ENCODE measurements at regions not wholly inside any gene's neighbourhood (a gene's known extent, or its start where the extent isn't known, plus 50 kb on each side); places are given as distances from the start of the nearest gene placed in this dataset.

DNA sequence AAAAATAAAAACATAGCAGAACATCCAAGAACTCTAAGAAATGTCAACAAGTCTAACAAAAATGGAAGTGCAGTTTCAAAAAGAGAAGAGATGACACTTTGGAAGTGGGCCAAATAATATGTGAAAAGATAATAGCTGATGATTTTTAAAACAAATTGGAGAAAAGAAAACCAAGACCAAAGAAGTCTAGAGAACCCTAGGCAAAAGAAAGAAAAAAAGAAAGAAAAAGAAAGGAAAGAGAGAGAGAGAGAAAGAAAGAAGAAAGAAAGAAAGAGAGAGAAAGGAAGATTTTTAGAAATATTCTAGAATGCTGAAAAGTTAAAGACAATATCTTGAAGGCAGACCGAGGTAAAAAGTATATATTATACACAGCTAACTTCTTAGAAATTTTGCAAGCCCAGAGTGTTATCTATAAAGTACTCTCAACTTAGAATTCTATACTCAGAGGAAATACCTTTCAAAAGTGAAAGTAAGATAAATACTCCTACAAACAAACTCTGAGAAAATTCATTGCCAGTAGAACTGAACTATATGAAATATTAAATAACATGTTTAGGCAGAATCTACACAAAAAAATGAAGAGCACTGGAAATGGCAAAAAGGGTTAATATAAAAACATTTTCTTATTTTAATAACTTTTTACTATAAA is 138.7 kb upstream of the SMIM30 start:
- Histone ChIP-seq H3K4me3 (ENCODE audit: extremely low read depth, insufficient read depth, low read length, poor library complexity, severe bottlenecking) (no peak overlapping the region), H3K9me3 (ENCODE audit: control insufficient read depth, low read length) (no peaks in the 10 kb centered on the region), H3K27ac (ENCODE audit: low read depth, low read length, severe bottlenecking) (no peak overlapping the region), H3K4me1 (ENCODE audit: control insufficient read depth, insufficient read depth, low read length, poor library complexity, severe bottlenecking) (no peaks in the 10 kb centered on the region), H3K36me3 (ENCODE audit: control insufficient read depth, insufficient read depth, low read length) (no peaks in the 10 kb centered on the region)
- no CpG with 5 or more reads among the region's 1 CpG for WGBS, 2 experiments (ENCODE audit: insufficient coverage in 2 of 2)

DNA sequence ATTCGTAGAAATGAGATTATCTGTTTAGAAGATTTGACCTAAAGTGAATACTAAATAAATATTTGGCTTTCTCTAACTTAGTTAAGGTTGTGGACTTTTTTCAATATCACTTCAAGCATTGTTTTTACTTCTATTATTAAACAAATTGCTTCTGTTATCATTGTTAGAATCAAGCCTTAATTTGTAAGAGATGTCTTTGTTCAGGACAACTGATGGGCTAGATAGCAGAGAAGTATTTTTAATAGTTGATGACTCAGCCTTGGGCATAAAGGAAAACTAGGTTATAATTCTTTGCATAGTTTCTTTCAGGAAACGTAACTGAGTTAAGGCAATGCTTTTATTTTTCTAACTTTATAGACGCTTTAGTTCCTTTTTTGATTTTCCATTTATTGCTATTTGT is 128.8 kb upstream of the SMIM30 start:
- H3K4me3 ChIP-seq (ENCODE audit: extremely low read depth, insufficient read depth, low read length, poor library complexity, severe bottlenecking), result no peak overlapping the region
- WGBS, 2 experiments (ENCODE audit: insufficient coverage in 2 of 2), result 100% methylated on average over 1 of the region's 3 CpGs; no CpG with 5 or more reads in 1 of the 2 experiments

DNA sequence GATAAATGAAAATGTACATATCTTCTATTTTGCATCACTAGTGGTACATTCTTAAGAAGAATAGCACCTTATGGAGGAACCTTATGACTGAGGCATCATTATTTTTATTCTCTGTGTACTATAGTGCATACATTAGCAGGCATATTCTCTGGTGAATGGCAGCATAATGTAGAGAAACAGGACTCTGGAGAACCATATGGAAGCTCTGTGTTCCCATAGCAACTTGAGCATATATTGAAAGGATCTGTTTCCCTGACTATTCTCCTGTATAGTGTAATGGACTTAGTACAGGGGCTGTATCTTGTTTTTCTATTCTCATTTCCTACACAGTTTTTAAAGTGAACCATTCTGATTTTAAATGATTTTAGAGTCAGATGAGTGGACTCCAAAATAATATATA is 128.4 kb upstream of the SMIM30 start:
- Histone ChIP-seq H3K9me3 (ENCODE audit: control insufficient read depth, low read length) (no peaks in the 10 kb centered on the region), H3K36me3 (ENCODE audit: control insufficient read depth, insufficient read depth, low read length) (no peaks in the 10 kb centered on the region), H3K4me3 (ENCODE audit: extremely low read depth, insufficient read depth, low read length, poor library complexity, severe bottlenecking) (no peak overlapping the region), H3K4me1 (ENCODE audit: control insufficient read depth, insufficient read depth, low read length, poor library complexity, severe bottlenecking) (no peaks in the 10 kb centered on the region), H3K27ac (ENCODE audit: low read depth, low read length, severe bottlenecking) (no peak overlapping the region)

More for the DNA sequence above, 128.8 kb upstream of the SMIM30 start:
- Histone ChIP-seq H3K36me3 (ENCODE audit: control insufficient read depth, insufficient read depth, low read length) (no peaks in the 10 kb centered on the region), H3K4me1 (ENCODE audit: control insufficient read depth, insufficient read depth, low read length, poor library complexity, severe bottlenecking) (no peaks in the 10 kb centered on the region), H3K9me3 (ENCODE audit: control insufficient read depth, low read length) (no peaks in the 10 kb centered on the region), H3K27ac (ENCODE audit: low read depth, low read length, severe bottlenecking) (no peak overlapping the region)

DNA sequence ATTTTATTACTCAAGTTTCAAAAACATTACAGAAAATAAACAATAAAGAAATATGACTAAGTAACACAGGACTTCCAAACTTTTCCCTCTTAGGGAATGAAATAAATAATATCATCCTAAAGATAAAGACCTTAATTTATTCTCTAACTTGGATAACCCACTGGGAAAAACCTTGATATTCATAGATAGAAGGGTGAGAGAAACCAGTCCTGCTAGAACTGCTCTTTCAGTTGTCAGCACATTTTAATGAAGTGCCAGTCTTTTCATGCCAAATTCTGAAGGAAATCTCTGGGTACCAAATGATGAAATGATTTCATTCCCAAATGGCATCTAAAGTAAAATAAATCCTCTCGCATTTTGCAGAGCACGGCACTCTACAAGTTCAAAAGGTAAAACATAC is 114.5 kb upstream of the SMIM30 start:
- no peaks in the 10 kb centered on the region for H3K36me3 ChIP-seq (ENCODE audit: control insufficient read depth, insufficient read depth, low read length)
- H3K4me1 ChIP-seq (ENCODE audit: control insufficient read depth, insufficient read depth, low read length, poor library complexity, severe bottlenecking), result no peaks in the 10 kb centered on the region
- no peaks in the 10 kb centered on the region for H3K9me3 ChIP-seq (ENCODE audit: control insufficient read depth, low read length)
- WGBS, 2 experiments (ENCODE audit: insufficient coverage in 2 of 2), result 100% methylated on average over 1 of the region's 2 CpGs; no CpG with 5 or more reads in 1 of the 2 experiments
- H3K27ac ChIP-seq (ENCODE audit: low read depth, low read length, severe bottlenecking), result no peak overlapping the region
- no peak overlapping the region for H3K4me3 ChIP-seq (ENCODE audit: extremely low read depth, insufficient read depth, low read length, poor library complexity, severe bottlenecking)

DNA sequence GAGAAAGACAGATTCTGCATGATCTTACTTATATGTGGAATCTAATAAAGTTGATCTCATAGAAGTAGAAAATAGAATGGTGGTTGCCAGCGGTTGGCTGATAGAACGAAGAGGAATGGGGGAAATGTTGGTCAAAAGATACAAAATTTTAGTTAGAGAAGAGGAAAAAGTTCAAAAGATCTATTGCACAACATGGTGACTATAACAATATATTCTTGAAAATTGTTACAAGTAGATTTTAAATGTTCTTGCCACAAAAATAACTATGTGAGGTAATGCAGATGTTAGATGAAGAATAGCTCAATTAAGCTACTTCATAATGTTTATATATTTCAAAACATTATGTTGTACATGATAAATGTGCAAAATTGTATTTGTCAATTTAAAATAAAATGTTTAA is 112.3 kb upstream of the SMIM30 start:
- WGBS, 2 experiments (ENCODE audit: insufficient coverage in 2 of 2), result 100% methylated on average over 1 to 2 of the region's 2 CpGs
- Histone ChIP-seq H3K27ac (ENCODE audit: low read depth, low read length, severe bottlenecking) (no peak overlapping the region), H3K4me3 (ENCODE audit: extremely low read depth, insufficient read depth, low read length, poor library complexity, severe bottlenecking) (no peak overlapping the region), H3K36me3 (ENCODE audit: control insufficient read depth, insufficient read depth, low read length) (no peaks in the 10 kb centered on the region), H3K9me3 (ENCODE audit: control insufficient read depth, low read length) (no peaks in the 10 kb centered on the region), H3K4me1 (ENCODE audit: control insufficient read depth, insufficient read depth, low read length, poor library complexity, severe bottlenecking) (no peaks in the 10 kb centered on the region)

DNA sequence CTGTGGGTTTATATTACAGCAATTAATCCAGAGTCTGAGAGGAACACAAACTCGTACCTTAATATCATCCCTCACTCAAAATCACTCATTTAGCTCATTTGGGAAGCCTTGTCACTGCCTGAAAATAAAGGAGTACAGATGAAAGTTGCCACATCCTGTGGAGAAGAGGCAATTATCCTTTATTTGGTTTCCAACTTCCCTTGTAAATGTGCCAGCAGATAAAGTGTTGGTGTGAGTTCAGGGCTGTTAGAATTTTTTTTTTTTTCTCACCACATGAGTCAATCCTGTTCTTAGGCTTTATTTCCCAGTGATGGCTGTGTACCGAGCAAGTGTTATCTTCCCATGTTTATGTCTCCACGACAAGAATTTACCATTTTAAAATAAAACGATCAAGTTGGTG is 99.0 kb upstream of the SMIM30 start:
- Histone ChIP-seq H3K9me3 (ENCODE audit: control insufficient read depth, low read length) (no peaks in the 10 kb centered on the region), H3K27ac (ENCODE audit: low read depth, low read length, severe bottlenecking) (no peak overlapping the region), H3K4me3 (ENCODE audit: extremely low read depth, insufficient read depth, low read length, poor library complexity, severe bottlenecking) (no peak overlapping the region), H3K4me1 (ENCODE audit: control insufficient read depth, insufficient read depth, low read length, poor library complexity, severe bottlenecking) (no peaks in the 10 kb centered on the region), H3K36me3 (ENCODE audit: control insufficient read depth, insufficient read depth, low read length) (no peaks in the 10 kb centered on the region)
- 50 to 56% methylated on average over 1 to 2 of the region's 4 CpGs for WGBS, 2 experiments (ENCODE audit: insufficient coverage in 2 of 2)

DNA sequence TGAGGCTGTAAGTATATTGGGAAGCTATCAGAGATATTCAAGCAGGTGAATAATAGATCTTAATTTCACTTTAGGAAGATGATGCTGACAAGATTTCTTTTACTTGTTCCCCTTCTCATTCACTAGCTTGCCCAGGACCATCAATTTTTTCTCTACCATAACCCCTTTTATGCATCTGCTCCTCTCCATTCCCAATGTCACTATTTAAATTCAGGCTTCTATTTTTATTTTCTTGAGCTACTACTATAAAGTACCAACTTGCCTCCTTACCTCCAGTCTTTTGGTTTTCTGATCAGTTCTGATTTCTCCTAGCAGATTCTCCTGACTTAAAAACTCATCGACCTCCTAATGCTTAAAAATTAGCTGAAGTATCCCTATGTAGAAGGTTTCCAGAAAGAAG is 97.7 kb upstream of the SMIM30 start:
- H3K36me3 ChIP-seq (ENCODE audit: control insufficient read depth, insufficient read depth, low read length), result no peaks in the 10 kb centered on the region
- no peaks in the 10 kb centered on the region for H3K4me1 ChIP-seq (ENCODE audit: control insufficient read depth, insufficient read depth, low read length, poor library complexity, severe bottlenecking)
- H3K9me3 ChIP-seq (ENCODE audit: control insufficient read depth, low read length), result no peaks in the 10 kb centered on the region
- no peak overlapping the region for H3K27ac ChIP-seq (ENCODE audit: low read depth, low read length, severe bottlenecking)
- WGBS, 2 experiments (ENCODE audit: insufficient coverage in 2 of 2), result no CpG with 5 or more reads among the region's 1 CpG
- no peak overlapping the region for H3K4me3 ChIP-seq (ENCODE audit: extremely low read depth, insufficient read depth, low read length, poor library complexity, severe bottlenecking)

DNA sequence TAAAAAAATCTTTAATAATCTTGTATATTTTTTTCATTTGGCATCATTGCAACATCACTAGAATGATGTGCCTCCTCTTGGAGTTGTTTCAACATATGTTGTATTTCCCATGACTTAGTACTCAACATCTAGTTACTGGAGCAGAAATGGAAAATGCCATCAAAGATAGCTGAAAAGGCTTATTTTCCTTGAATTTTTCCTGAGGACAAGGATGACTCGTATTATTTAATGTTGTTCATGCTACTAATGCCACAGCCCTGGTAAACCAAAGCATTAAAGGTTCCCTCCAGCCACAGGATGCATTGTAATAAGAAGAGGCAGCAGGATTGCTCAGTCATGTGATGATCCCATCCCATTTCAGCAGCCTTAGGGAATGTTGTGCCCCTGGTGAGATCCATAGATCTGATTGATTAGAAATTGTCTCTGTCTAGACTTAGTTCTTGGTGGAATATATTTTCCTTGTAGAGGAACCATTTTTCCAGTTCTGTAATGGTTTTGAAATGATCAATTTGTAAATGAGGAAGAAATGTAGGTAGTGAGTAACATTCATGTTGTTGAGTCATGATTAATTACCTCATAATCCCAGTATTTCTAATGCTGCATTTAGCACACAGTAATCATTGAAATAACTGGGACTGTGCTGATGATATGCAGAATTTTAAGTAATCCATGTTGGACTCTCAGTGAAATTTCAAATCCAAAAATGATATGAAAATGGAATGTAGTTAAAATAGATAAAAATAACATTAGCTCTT is 91.3 kb upstream of the SMIM30 start:
- H3K9me3 ChIP-seq (ENCODE audit: control insufficient read depth, low read length), result no peaks in the 10 kb centered on the region
- H3K4me3 ChIP-seq (ENCODE audit: extremely low read depth, insufficient read depth, low read length, poor library complexity, severe bottlenecking), result no peak overlapping the region
- no peak overlapping the region for H3K27ac ChIP-seq (ENCODE audit: low read depth, low read length, severe bottlenecking)
- H3K4me1 ChIP-seq (ENCODE audit: control insufficient read depth, insufficient read depth, low read length, poor library complexity, severe bottlenecking), result no peaks in the 10 kb centered on the region
- 100% methylated on average over 1 of the region's 1 CpG; no CpG with 5 or more reads in 1 of the 2 experiments for WGBS, 2 experiments (ENCODE audit: insufficient coverage in 2 of 2)
- H3K36me3 ChIP-seq (ENCODE audit: control insufficient read depth, insufficient read depth, low read length), result no peaks in the 10 kb centered on the region

DNA sequence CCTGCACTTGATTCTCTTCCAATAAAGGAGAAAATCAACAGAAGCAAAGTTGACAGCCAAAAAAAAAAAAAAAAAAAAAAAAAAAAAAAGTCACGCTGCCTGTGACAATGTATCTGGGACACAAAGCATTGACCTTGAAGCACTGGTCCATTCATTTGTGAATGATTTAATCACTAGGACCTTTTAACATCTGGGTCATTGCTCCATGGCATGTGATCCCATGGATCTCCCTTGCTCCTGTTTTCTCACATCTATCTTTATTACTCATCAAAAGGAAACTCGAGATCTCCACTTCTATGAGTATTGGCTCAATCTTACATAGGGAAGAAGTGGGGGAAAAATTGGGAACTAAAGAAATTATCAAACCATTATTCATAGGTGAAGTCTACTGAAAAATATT is 89.6 kb upstream of the SMIM30 start:
- no peak overlapping the region for H3K27ac ChIP-seq (ENCODE audit: low read depth, low read length, severe bottlenecking)
- 83% methylated on average over 1 of the region's 2 CpGs; no CpG with 5 or more reads in 1 of the 2 experiments for WGBS, 2 experiments (ENCODE audit: insufficient coverage in 2 of 2)
- no peaks in the 10 kb centered on the region for H3K9me3 ChIP-seq (ENCODE audit: control insufficient read depth, low read length)
- H3K4me1 ChIP-seq (ENCODE audit: control insufficient read depth, insufficient read depth, low read length, poor library complexity, severe bottlenecking), result no peaks in the 10 kb centered on the region
- H3K4me3 ChIP-seq (ENCODE audit: extremely low read depth, insufficient read depth, low read length, poor library complexity, severe bottlenecking), result no peak overlapping the region
- no peaks in the 10 kb centered on the region for H3K36me3 ChIP-seq (ENCODE audit: control insufficient read depth, insufficient read depth, low read length)

DNA sequence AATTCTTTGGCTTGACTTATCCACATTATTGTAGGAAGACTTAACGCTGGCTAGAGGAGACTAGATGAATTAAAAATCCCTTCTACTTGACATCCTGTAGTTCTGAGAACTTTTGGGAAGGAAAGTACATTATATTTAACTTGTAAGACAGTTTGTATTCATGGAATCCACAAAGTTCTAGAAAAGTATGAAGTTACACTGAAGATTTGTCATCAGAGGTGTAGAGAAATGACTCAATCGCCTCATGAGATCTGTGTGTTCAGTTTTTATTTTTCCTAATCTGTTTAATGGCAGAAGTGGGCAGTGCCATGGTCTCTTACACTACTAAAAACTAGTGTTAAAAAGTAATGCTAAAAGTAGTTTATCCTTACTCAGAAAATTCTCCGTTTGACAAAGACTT is 89.1 kb upstream of the SMIM30 start:
- no peak overlapping the region for H3K27ac ChIP-seq (ENCODE audit: low read depth, low read length, severe bottlenecking)
- H3K36me3 ChIP-seq (ENCODE audit: control insufficient read depth, insufficient read depth, low read length), result no peaks in the 10 kb centered on the region
- H3K4me3 ChIP-seq (ENCODE audit: extremely low read depth, insufficient read depth, low read length, poor library complexity, severe bottlenecking), result no peak overlapping the region
- 86% methylated on average over 1 of the region's 3 CpGs; no CpG with 5 or more reads in 1 of the 2 experiments for WGBS, 2 experiments (ENCODE audit: insufficient coverage in 2 of 2)
- no peaks in the 10 kb centered on the region for H3K9me3 ChIP-seq (ENCODE audit: control insufficient read depth, low read length)
- H3K4me1 ChIP-seq (ENCODE audit: control insufficient read depth, insufficient read depth, low read length, poor library complexity, severe bottlenecking), result no peaks in the 10 kb centered on the region

DNA sequence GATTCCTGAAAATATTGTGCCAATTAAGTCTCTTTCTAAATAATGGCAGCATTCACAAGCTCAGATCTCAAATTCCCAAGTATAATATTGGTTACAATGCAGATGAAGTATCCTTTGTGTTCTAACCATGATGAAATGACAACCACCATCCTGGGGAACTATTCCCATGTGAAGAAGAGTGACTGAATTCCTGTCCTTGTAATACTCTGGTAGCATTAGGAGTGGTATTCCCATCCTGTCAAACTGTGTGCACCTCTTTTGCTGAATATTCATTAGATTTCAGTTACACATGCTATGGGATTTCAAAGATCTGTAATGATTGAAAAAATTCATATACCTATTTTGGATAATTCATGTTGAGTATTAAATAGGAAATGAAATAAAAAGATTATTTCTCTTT is 86.1 kb upstream of the SMIM30 start:
- no peaks in the 10 kb centered on the region for H3K9me3 ChIP-seq (ENCODE audit: control insufficient read depth, low read length)
- H3K36me3 ChIP-seq (ENCODE audit: control insufficient read depth, insufficient read depth, low read length), result no peaks in the 10 kb centered on the region
- no peak overlapping the region for H3K27ac ChIP-seq (ENCODE audit: low read depth, low read length, severe bottlenecking)
- H3K4me1 ChIP-seq (ENCODE audit: control insufficient read depth, insufficient read depth, low read length, poor library complexity, severe bottlenecking), result no peaks in the 10 kb centered on the region
- no peak overlapping the region for H3K4me3 ChIP-seq (ENCODE audit: extremely low read depth, insufficient read depth, low read length, poor library complexity, severe bottlenecking)
